Hepatocyte (in vitro differentiated cells): ENCODE measurements at regions not wholly inside any gene's neighbourhood (a gene's known extent, or its start where the extent isn't known, plus 50 kb on each side); places are given as distances from the start of the nearest gene placed in this dataset.

ENCODE experiments used
- DNase-seq: peaks from one replicate; pipeline ENCODE4 v3.0.0-alpha.2; 2016; ENCODE audit warnings: low spot score
- H2AFZ ChIP-seq: fragments of 200-600 bp; sonication (generic); 2 replicates; pipeline ENCODE4 v1.6.0; 2016; ENCODE audit warnings: antibody characterized with exemption, mild to moderate bottlenecking
- H3K27ac ChIP-seq: fragments of 200-600 bp; sonication (generic); 2 replicates; pipeline ENCODE4 v1.5.1; 2016; ENCODE audit warnings: mild to moderate bottlenecking
- H3K27me3 ChIP-seq: fragments of 200-600 bp; sonication (generic); 2 replicates; pipeline ENCODE4 v1.6.1; 2016
- H3K36me3 ChIP-seq: fragments of 200-600 bp; sonication (generic); replicated peaks from 2 replicates; pipeline ENCODE4 v1.5.1; 2016; ENCODE audit warnings: low read depth; ENCODE audit not compliant: insufficient read depth
- H3K4me1 ChIP-seq: fragments of 200-600 bp; sonication (generic); 2 replicates; pipeline ENCODE4 v1.5.1; 2016; ENCODE audit warnings: mild to moderate bottlenecking, moderate library complexity; ENCODE audit not compliant: insufficient read depth
- H3K4me2 ChIP-seq: fragments of 200-600 bp; sonication (generic); 2 replicates; pipeline ENCODE4 v1.6.0; 2016
- H3K4me3 ChIP-seq: fragments of 200-600 bp; sonication (generic); 2 replicates; pipeline ENCODE4 v1.5.1; 2016; ENCODE audit warnings: mild to moderate bottlenecking
- H3K79me2 ChIP-seq: fragments of 200-600 bp; sonication (generic); 2 replicates; pipeline ENCODE4 v1.6.0; 2017; ENCODE audit warnings: mild to moderate bottlenecking
- H3K9me2 ChIP-seq: fragments of 200-600 bp; sonication (generic); replicated peaks from 2 replicates; pipeline ENCODE4 v1.6.0; 2017; ENCODE audit warnings: mild to moderate bottlenecking; ENCODE audit not compliant: insufficient read depth
- H3K9me3 ChIP-seq: fragments of 200-600 bp; sonication (generic); 2 replicates; pipeline ENCODE4 v1.5.1; 2016; ENCODE audit warnings: low read depth, mild to moderate bottlenecking
- H4K20me1 ChIP-seq: fragments of 200-600 bp; sonication (generic); 2 replicates; pipeline ENCODE4 v1.6.0; 2016; ENCODE audit warnings: mild to moderate bottlenecking; ENCODE audit not compliant: insufficient read depth, poor library complexity, severe bottlenecking
- EZH2 ChIP-seq: fragments of 200-600 bp; sonication (generic); IDR thresholded peaks from 2 replicates; pipeline ENCODE4 v1.6.1; 2016; ENCODE audit warnings: antibody characterized with exemption, mild to moderate bottlenecking, borderline replicate concordance
- EZH2phosphoT487 ChIP-seq: fragments of 200-600 bp; sonication (generic); IDR thresholded peaks from one replicate; pipeline ENCODE4 v1.6.1; 2018; ENCODE audit warnings: antibody characterized with exemption, mild to moderate bottlenecking, low read depth, moderate library complexity; ENCODE audit not compliant: unreplicated experiment, severe bottlenecking
- WGBS: methylation state at CpG from one replicate; pipeline ENCODE4 v1.1.6; 2016; ENCODE audit warnings: low lambda C conversion rate; ENCODE audit errors: missing lambda C conversion rate; 5-methylcytosine and 5-hydroxymethylcytosine counted together
- TF ChIP-seq, protein P1 (sequence below): fragments of 200-600 bp; sonication (generic); IDR thresholded peaks from 2 replicates; pipeline ENCODE4 v1.5.1; 2016; ENCODE audit warnings: antibody characterized with exemption, mild to moderate bottlenecking; ENCODE audit not compliant: poor library complexity

DNA sequence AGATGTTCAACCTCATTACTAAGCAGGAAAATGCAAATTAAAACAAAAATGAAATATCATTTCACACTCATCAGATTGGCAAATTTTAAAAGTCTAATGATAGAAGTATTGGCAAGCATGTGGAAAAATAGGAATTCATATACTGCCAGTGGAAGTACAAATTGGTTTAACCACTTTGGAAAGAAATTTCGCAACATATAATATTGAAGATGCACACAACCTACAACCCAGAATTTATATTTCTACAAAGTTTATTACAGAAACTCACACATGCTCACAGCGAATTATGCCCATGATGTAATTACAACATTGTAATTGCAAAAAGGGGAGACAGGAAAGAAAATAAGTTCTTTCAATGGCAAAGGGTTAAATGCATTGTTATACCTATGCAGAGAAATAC is 324.1 kb downstream of the IGSF11 start:
- Histone ChIP-seq H3K4me2 (no peak overlapping the region), H3K27ac (no peak overlapping the region), H3K9me2 (no peaks in the 10 kb centered on the region), H3K36me3 (no peaks in the 10 kb centered on the region), H3K79me2 (no peaks in the 10 kb centered on the region), H2AFZ (no peak overlapping the region), H3K4me3 (no peak overlapping the region), H3K9me3 (no peaks in the 10 kb centered on the region), H3K4me1 (no peaks in the 10 kb centered on the region), H3K27me3 (no peaks in the 10 kb centered on the region), H4K20me1 (no peaks in the 10 kb centered on the region)
- no peak for DNase-seq
- 96% methylated on average over 2 of the region's 2 CpGs for WGBS
- TF ChIP-seq EZH2, result no peak
- TF ChIP-seq EZH2phosphoT487, result no peak
- TF ChIP-seq, protein P1, sequence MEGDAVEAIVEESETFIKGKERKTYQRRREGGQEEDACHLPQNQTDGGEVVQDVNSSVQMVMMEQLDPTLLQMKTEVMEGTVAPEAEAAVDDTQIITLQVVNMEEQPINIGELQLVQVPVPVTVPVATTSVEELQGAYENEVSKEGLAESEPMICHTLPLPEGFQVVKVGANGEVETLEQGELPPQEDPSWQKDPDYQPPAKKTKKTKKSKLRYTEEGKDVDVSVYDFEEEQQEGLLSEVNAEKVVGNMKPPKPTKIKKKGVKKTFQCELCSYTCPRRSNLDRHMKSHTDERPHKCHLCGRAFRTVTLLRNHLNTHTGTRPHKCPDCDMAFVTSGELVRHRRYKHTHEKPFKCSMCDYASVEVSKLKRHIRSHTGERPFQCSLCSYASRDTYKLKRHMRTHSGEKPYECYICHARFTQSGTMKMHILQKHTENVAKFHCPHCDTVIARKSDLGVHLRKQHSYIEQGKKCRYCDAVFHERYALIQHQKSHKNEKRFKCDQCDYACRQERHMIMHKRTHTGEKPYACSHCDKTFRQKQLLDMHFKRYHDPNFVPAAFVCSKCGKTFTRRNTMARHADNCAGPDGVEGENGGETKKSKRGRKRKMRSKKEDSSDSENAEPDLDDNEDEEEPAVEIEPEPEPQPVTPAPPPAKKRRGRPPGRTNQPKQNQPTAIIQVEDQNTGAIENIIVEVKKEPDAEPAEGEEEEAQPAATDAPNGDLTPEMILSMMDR, result no peak

DNA sequence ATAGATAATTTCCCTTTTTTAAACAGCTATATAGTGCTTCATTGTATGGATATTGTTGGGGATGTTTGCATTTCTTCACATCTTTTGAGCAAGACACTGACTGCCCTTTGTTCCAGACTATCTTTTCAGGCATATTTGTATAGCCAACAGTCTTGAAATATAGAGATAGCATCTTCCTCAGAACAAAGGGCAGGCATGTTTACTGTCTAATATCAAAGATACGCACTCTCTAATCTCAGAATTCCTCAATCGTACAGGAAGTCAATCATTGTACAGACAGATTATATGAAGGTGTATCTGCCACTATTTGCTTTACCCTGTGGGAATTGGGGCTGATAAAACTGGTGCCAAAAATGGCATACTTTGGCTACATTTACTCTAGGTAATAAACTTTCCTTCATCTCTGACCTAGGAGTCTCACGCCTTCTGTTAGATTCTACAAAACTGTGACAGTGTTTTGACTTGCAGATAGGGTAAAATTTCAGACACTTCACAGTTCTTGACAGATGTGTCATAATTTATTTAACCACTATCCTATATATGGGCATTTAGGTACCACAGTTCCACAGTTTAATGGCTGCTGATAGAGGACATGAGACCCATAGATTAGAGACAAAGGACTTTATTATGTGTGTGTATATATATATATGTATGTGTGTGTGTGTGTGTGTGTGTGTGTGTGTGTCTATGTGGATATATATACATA is 321.0 kb downstream of the IGSF11 start:
- no peak for DNase-seq
- Histone ChIP-seq H3K36me3 (no peaks in the 10 kb centered on the region), H2AFZ (no peak overlapping the region), H3K4me3 (no peak overlapping the region), H3K79me2 (no peaks in the 10 kb centered on the region), H3K4me1 (no peaks in the 10 kb centered on the region), H3K27ac (no peak overlapping the region), H3K9me3 (no peaks in the 10 kb centered on the region), H3K9me2 (no peaks in the 10 kb centered on the region), H3K27me3 (no peaks in the 10 kb centered on the region), H3K4me2 (no peak overlapping the region), H4K20me1 (no peaks in the 10 kb centered on the region)
- TF ChIP-seq EZH2 (no peak), EZH2phosphoT487 (no peak)
- TF ChIP-seq, protein P1, result no peak
- WGBS, result 57% methylated on average over 3 of the region's 3 CpGs

DNA sequence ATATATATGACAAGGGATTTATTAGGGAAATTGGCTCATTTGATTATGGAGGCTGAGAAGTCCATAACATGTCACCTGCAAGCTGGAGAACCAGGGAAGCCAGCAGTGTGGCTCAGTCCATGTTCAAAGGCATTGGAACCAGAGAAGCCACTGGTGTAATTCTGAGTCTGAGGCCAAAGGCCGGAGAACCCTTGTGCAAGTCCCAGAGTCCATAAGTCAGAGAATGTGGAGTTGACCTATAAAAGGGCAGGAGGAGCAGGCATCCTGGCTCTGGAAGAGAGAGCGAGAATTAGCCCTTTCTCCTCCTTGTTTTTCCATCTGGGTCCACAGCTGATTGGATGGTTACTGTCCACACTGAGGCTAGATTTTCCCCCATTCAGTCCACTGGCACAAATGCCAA is 319.8 kb downstream of the IGSF11 start:
- Histone ChIP-seq H3K4me1 (no peaks in the 10 kb centered on the region), H3K27me3 (no peaks in the 10 kb centered on the region), H3K27ac (no peak overlapping the region), H3K4me2 (no peak overlapping the region), H3K9me3 (peaks cover 3% of the 10 kb centered on the region), H3K4me3 (no peak overlapping the region), H3K36me3 (no peaks in the 10 kb centered on the region), H2AFZ (no peak overlapping the region), H3K9me2 (no peaks in the 10 kb centered on the region), H4K20me1 (no peaks in the 10 kb centered on the region), H3K79me2 (no peaks in the 10 kb centered on the region)
- WGBS, result 83% methylated on average over 2 of the region's 2 CpGs
- no peak for TF ChIP-seq EZH2
- TF ChIP-seq EZH2phosphoT487, result no peak
- TF ChIP-seq, protein P1, result no peak
- DNase-seq, result no peak
